Hepatocyte (in vitro differentiated cells): ENCODE measurements at regions not wholly inside any gene's neighbourhood (a gene's known extent, or its start where the extent isn't known, plus 50 kb on each side); places are given as distances from the start of the nearest gene placed in this dataset.

Experiments
- EZH2 ChIP-seq: fragments of 200-600 bp; sonication (generic); IDR thresholded peaks from 2 replicates; pipeline ENCODE4 v1.6.1; 2016; ENCODE audit warnings: antibody characterized with exemption, mild to moderate bottlenecking, borderline replicate concordance
- TF ChIP-seq, protein P1 (sequence below): fragments of 200-600 bp; sonication (generic); IDR thresholded peaks from 2 replicates; pipeline ENCODE4 v1.5.1; 2016; ENCODE audit warnings: antibody characterized with exemption, mild to moderate bottlenecking; ENCODE audit not compliant: poor library complexity

DNA sequence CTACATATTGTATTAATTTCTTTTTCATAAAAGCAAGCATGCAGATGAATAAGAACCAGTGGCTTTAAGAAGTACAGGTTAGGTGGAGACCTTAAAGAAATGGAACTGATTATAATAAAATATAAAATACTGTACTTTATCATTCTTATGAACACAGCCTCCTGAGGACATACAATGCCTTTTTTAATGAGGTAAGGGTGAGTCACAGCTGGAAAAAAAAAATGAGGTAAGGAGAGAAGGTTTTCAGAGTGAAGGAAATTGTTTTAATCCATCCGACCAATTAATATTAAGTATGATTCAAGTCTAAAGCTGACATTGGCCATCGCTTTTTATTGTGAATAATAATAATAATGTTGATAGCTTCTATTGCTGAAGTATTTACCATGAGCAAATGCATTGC is 170.3 kb upstream of the SOX2 start:
- TF ChIP-seq, protein P1, sequence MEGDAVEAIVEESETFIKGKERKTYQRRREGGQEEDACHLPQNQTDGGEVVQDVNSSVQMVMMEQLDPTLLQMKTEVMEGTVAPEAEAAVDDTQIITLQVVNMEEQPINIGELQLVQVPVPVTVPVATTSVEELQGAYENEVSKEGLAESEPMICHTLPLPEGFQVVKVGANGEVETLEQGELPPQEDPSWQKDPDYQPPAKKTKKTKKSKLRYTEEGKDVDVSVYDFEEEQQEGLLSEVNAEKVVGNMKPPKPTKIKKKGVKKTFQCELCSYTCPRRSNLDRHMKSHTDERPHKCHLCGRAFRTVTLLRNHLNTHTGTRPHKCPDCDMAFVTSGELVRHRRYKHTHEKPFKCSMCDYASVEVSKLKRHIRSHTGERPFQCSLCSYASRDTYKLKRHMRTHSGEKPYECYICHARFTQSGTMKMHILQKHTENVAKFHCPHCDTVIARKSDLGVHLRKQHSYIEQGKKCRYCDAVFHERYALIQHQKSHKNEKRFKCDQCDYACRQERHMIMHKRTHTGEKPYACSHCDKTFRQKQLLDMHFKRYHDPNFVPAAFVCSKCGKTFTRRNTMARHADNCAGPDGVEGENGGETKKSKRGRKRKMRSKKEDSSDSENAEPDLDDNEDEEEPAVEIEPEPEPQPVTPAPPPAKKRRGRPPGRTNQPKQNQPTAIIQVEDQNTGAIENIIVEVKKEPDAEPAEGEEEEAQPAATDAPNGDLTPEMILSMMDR: no peak
- no peak for TF ChIP-seq EZH2
